Stimulated activated CD4-positive, alpha-beta T cell treated with anti-CD3 and anti-CD28 coated beads, TNF-alpha, amount 100 ng/mL, for 1 hour (primary cell): ENCODE measurements at regions not wholly inside any gene's neighbourhood (a gene's known extent, or its start where the extent isn't known, plus 50 kb on each side); places are given as distances from the start of the nearest gene placed in this dataset.
"Not testable (repeated sequence)": the region's sequence is repeated elsewhere in the genome, so short reads cannot be mapped to it uniquely, and the experiment has no call there.

ENCODE experiments used
- DNase-seq, 3 donors: peaks; one replicate each; pipeline ENCODE4 v3.0.0-alpha.2; 2020; ENCODE audit warnings: low read depth in 3 of 3, low spot score in 1 of 3

DNA sequence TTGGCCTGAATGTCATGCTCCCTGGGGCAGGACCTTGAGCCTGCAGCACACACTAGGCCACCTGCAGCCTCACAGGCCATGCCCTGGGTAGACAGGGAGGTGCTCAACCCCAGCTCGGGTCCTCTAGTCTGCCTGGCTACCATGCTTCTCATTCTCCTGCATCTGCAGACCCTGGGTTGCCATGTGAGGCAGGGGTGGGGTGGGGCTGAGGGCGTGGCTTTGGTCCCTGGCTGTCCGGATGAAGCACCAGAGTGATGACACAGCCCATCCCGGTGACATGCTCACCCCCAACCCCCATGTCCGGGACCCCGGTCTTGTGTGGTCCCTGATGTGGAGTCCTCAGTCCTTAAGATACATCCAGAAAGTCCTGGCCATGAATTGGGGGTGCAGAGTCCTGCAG lies 521.8 kb downstream of the GOLGA6L6 start:
- not testable (repeated sequence) for DNase-seq

DNA sequence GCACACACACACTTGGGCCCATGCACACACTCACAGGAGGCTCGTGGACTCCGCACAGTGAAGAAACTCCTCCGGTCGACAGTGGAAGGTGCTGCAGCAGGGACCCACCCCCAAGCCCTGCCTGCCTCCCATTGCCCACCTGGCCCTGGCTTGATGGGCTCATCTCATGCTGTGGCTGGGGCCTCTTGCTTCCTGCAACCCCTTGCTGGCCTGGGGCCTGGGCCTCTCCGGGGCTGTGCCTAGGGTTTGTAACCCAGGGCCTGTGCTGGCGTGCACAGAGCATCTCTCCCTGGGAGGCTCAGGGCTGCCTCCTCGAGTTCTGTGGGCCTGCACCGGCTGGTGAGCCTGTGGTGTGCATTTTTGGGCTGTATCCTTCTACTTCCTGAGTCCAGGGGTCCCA lies 524.0 kb downstream of the GOLGA6L6 start:
- DNase-seq, result not testable (repeated sequence)

DNA sequence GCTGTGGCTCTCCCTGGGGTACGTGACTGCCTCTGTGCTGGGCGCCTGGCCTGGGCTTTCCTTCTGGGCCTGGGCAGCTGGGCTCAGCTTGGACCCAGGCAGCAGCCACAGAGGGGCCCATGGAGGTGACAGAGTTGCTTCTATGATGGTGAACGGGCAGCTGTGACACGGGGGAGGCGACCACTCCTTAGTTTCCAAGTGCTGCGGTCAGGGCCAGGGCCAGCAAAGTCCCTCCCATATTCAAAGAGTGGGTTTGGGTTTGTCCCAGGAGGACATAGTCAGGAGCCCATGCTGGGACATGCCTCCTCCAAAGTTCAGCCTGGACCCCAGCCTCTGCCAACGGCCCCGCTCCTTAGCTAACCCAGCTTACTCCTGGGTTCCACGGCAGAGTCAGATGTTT lies 524.7 kb downstream of the GOLGA6L6 start:
- not testable (repeated sequence) for DNase-seq

DNA sequence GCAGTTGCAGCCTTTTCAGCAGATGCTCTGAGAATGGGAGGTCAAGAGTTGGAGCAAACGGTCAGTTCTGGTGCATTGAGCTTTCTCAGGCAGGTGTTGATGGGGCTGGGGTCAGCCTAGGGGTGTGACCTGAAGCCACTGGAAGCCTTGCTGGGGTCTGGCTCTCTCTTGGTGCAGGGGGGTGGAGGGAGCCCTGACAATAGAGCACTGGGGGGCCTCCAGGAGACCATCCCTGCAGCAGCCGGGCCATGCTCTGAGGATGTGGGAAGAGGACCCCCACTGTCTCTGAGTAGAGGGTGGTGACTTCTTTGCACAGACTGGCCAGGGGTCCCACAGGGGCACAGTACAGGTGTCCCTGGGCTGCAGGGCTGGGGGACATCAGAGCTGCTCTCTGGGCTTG lies 528.8 kb downstream of the GOLGA6L6 start:
- DNase-seq, result not testable (repeated sequence)

DNA sequence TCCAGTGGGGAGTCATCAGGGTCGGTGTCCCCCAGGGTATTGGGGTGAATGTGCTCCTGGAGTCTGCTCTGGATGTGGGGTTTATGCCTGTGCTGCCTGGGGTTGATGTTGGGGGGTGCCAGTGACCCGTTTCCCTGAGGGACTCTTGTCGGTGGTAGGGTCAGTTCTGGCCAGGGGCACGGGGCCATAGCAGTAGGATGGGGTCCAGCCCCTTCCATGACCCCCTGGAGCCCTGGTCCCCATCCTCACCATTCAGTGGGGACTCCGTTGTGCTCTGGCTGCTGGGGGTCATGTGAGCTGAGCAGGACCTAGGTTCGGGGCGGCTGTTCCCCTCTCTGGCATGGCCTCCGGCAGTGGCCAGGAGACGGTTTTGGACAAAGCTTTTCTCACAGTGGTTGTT lies 530.8 kb downstream of the GOLGA6L6 start:
- not testable (repeated sequence) for DNase-seq

DNA sequence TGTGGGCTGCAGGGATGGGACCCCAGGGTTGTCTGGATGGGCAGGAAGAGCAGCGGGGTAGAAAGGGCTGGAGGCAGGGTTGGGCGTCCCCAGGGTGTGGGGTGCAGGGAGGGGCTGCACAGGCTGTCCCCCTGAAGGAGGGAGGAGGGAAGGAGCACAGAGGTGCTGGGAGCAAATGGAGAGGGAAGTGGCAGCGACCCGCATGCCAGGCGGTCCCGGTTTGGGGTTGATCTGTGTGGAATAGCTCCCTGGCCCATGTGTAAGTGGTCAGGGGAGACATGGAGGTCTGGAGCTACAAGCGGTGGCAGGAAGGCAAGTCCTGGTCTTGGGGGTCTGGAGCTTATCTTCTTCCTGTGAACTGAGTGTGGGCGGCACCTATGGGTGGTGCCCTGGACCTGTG lies 532.0 kb downstream of the GOLGA6L6 start:
- DNase-seq, result not testable (repeated sequence)

DNA sequence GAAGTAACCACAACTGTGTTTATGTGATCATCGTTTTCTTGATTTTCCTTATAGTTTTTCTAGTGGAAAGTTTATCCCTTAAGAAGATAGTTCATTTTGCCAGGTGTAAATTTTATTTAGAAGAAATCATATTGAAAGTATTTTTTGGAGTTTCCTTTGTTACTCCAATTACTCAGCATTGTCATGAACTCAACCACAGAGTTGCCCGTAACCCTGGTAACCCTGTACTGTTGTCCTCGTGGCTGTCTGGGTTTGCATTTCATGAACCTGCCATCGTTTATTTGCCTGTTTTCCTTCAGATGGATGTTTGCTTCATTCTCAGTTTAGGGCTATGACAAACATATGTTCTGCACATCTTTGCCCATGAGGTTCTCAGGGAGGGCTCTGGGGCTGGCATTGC lies 534.3 kb downstream of the GOLGA6L6 start:
- DNase-seq, result not testable (repeated sequence)

DNA sequence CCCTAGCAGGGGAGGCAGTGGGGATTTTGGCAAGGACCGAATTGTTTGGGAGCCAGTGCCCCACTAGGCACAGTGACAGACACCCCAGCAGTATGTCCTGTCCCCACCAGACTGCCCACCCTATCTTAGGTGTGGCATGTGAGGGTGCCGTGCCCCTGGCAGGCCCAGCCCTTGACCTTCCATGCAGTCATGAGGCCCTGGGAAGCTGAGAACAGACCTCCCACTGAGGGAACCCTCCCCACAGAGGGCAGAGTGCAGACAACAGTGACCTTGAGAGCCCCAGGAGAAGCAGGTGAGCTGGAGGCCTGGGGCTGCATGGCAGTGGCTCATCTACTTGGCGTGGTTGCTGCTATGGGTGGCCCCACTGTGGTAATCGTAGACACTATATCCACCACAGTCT lies 538.1 kb downstream of the GOLGA6L6 start:
- DNase-seq, result not testable (repeated sequence)

DNA sequence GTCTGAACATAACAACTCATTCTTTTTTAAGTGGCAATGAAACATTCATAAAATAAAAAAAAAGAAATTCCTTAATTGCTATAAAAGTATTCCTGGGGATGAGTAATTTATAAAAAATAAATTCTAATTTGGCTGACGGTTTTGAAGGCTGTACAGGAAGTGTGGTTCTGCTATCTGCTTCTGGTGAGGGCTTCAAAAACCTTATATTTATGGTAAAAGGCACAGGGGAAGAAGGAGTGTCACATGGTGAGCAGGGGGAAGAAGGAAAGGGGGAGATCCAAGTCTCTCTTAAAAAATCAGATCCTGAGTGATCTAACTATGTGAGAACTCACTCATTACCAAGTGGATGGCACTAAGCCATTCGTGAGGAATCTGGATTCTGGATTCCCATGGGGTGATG lies 539.0 kb downstream of the GOLGA6L6 start:
- DNase-seq, result not testable (repeated sequence)

DNA sequence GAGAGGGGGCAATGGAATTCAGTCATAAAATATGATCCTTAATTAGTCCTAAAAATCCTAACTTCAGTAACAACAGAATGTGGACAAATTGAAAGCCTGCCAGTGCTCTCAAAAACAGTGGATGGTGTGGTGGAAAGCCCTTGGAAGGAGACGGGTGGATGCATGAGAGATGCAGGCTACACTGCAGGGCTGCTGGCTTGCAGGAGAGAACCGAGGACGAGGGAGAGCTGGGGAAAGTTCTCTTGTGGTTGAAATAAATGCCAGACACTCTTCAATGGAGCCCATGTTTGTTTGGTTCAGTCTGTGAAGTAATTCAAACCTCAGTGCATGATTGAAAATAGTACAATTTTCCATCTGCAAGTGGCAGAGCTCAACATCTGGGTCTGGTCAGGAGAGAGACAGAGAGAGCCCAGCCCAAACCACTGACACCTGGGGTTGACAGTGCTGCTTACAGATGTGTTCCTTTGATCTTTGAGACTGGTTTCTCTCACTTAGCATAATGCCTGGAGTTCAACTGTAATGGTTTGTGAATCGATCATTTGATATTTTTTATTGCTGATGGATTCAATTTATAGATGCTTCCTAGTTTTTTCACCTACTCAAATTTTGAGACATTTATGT lies 544.9 kb downstream of the GOLGA6L6 start:
- DNase-seq, result not testable (repeated sequence)

DNA sequence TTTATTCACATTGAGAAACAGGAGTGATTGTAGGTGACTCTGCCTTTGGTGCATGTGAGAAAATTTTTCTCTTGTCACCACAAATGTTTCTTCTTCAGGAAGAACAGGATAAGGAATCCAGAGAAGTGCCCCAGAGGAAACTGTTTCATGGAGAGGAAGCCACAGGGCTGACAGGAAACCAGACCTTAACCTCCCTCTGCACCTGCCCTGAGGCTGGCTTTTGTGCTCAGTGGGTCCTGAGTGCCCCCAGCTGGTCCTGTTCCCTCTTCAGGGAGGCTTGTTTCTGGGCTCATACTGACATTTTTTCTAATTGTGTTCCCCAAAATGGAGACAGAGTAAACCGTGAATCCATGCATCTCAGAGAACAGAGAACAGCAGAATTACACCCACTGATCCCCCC lies 546.3 kb downstream of the GOLGA6L6 start:
- not testable (repeated sequence) for DNase-seq

DNA sequence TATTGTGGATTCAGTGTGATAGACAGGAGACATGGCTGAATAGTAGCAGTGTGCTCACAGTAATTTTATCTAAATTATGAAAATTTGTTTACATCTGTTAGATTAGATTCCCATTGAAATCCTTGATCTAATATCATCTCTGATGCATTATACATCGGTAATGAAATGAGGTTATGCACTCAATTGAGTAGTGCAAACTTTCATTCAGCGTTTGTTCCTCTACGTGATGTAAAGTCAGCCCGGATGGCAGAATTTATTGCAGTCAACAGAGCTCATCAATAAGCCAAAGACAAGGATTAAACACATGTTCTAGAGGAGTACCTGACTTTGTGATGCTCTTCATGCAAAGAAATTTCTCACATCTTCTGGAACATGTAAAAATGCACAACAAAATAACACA lies 549.2 kb downstream of the GOLGA6L6 start:
- DNase-seq, result no peak

DNA sequence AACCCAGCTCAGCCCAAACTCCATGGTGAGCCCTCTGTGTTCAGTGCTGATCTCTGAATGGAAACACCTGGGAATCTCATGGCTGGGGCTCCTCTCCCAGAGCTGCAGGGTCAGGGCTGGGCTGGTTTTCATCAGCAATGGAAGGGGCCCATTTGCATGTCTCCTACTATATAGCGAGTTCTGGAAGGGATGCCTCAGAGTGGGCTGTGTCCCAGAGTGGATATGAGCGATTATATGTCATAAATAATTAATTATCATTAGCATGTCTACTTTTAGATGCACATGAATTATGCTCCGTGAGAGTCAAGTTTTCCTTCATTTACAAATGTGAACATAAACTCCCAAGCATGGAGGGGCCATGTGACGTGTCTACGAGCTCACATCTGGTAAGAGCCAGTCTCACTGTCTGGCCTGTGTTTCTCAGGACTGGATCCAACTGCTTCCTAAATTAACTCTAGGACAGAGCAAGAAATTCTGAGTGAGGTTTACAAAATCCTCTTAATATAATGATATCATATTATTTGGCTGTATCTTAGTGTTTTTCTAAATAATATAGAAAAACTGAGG lies 553.4 kb downstream of the GOLGA6L6 start:
- no peak for DNase-seq

DNA sequence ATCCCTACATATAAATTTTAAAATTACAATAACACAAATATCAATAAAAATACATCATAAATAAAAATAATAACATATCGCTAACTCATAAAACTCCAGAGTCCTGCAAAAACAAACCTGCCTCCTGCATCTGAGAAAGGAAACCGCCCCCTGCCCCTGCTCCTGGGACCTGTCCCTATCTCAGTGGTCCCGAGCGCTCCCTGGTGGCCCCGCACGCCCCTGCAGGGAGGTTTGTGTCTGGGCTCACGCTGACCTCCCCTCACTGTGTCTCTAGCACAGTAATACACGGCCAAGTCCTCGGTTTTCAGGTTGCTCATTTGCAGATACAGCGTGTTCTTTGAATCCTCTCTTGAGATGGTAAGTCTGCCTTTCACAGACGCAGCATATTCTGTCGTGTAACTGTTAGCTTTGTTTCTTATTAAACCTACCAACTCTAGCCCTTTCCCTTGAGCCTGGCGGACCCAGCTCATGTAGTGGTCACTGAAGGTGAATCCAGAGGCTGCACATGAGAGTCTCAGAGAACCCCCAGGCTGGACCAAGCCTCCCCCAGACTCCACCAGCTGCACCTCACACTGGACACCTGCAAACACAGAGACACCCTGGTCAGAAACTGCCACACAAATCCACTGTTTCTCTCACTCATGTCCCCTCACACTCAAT lies 554.1 kb downstream of the GOLGA6L6 start:
- no peak for DNase-seq

DNA sequence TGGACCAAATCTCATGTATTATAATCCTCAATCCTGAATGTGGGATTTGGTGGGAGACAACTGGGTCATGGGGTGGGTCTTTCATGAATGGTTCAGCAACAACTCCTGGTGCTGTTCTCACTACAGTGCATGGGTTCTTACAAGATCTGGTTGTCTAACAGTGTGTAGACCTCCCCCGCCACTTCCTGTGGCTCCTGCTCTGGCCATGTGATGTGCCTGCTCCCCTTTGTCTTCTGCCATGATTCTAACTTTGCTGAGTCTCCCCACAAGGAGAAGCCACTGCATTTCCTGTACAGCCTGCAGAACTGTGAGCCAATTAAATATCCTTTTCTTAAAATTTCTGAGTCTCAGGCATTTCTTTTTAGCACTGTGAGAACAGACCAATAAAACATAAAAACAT lies 557.5 kb downstream of the GOLGA6L6 start:
- DNase-seq, result no peak

DNA sequence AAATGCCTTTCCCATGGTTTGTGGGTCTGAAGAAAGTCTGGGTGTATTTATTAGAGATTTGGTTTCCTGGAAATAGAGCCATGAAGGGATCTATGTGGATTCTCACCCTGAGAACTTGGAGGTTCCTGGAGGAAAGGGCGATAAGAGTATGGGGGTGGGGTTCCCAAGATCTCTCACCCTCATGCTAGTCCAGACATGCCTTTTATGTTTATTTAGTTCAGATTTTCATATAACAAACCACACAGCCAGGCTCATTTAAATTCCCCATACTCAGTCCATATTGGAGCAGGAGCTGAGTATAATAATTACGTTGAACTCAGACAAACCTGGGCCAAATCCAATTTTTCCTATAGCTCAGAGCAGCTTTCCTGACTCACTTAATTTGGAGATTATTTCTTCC lies 566.6 kb downstream of the GOLGA6L6 start:
- DNase-seq, result no peak

DNA sequence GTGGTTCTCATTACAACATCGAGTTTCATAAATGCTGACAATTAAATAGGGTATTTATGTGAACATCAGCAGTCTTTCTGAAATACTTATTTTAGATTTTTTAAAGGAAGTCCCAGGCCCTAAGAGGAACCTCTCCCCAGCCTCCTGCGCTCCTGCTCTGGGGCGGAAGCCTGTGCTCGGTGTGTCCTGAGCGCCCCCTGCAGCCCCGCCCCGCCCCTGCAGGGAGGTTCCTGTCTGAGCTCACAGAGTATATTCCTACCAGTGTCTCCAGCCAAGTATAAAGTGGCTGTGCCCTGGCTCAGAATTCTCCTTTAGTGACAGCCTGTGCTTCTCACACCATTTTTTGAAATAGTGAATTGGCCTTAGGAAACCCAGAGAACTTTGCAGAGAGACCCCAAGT lies 567.9 kb downstream of the GOLGA6L6 start:
- DNase-seq, result no peak

DNA sequence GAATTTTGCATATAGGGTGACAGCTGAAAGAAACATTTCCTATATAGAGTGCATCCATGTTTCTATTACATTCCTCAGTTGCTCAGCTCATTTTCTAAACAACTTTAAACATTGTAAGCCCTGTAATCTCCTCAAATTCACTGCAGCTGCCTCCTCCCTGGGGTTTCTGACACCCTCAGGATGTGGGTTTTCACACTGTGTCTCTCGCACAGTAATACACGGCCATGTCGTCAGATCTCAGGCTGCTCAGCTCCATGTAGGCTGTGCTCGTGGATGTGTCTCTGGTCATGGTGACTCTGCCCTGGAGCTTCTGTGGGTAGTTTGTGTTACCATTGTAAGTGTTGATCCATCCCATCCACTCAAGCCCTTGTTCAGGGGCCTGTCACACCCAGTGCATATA lies 569.0 kb downstream of the GOLGA6L6 start:
- DNase-seq, result not testable (repeated sequence)

DNA sequence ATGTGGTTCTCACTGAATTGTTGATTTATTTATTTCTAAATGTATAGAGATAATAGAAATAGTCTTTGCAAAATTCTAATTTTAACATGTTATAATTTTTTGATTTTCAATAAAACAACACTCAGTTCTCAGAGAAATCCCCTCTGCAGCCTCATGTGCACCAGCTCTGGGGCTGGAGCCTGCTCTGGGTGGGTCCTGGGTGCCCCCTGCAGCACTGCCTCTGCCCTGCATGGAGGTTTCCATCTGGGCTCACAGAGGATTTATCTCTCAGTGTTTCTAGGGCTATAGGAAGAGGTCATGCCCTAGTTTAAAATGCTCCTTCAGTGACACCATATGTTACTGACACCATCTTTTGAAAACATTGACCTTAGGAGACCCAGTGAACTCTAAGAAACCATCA lies 576.0 kb downstream of the GOLGA6L6 start:
- not testable (repeated sequence) for DNase-seq

DNA sequence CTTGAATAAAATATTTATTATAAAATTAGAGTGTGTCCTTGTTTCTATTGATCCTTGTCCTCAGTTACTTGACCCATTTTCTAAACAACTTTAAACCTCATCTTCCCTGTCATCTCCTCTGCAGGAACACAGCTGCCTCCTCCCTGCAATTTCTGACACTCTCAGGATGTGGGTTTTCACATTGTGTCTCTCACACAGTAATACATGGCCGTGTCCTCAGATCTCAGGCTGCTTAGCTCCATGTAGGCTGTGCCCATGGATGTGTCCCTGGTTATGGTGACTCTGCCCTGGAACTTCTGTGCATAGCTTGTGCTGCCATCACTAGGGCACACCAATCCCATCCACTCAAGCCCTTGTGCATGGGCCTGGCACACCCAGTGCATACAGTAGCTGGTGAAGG lies 577.1 kb downstream of the GOLGA6L6 start:
- not testable (repeated sequence) for DNase-seq

DNA sequence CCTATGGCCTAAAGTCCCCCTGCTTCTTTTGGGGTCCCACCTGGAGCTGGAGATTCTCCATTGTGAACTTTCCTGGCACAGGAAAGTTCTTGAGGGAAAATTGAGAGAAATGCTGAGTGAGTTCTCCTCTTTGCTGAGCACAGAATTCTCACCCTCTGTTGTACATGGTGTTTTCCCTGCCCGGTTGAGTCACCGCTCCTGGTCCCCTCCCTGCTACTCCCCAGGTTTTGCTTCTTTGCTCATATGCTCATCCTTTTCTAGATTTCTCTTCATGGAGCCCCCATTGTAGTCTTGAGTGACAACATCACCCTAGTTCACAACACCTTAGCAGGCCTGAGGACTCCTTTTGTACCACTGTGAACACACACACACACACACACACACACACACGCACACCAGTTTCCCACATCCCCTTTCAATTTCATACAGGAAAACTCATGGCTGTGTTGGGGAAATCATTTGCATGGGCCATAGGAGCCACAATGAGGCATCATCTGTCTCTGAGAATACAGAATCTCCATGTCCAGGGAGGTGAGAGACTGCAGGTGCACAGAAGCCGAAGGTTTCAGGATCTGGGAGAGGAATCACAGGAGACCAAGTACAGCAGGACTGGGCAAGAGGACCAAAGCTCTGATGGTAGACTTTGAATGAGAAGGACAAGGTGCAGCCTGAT lies 585.3 kb downstream of the GOLGA6L6 start:
- no peak for DNase-seq

DNA sequence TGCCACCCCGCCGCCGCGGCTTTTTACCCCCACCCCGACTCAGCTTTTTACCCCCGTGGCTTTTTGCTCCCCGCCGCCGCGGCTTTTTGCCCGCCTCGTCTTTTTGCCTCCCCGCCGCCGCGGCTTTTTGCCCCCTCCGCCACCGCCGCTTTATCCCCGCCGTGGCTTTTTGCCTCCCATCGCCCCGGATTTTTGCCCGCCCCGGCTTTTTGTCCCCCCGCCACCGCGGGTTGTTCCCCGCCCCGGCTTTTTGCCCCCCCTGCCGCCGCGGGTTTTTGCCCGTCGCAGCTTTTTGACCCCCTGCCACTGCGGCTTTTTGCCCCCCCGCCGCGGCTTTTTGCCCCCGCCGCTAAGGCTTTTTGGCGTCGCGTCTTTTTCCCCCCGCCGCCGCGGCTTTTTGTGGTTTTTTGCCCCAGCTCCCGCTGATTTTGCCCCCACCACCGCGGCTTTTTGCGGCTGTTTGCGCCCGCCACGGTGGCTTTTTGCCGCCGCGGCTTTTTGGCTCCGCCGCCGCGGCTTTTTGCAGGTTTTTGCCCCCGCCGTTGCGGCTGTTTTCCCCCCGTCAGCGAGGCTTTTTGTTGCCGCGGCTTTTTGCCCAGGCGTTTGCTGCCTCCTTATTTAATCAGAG lies 597.2 kb downstream of the GOLGA6L6 start:
- no peak for DNase-seq
